ENCODE measurements at regions not wholly inside any gene's neighbourhood (a gene's known extent, or its start where the extent isn't known, plus 50 kb on each side); places are given as distances from the start of the nearest gene placed in this dataset.

DNA sequence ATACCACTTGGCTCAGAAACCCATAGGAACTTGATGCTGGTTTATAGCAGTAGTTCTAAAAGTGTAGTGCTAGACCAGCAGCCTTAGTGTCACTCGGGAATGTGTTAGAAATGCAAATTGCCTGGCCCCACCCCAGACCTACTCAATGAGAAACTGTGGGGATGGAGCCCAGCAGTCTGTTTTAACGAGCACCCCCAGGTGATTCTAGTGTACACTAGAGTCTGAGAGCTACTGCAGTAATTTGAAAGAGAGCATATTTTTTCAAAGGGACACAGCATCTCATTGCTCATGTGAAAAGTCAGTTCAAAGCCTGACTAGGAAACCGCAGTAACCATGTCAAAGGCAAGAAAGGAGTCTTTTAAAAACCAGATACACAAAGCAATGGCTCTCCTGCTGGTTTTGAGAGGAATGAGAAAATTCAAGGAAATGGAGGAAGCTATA lies 313.4 kb downstream of the SQOR start:
- TF ChIP-seq, protein P1, sequence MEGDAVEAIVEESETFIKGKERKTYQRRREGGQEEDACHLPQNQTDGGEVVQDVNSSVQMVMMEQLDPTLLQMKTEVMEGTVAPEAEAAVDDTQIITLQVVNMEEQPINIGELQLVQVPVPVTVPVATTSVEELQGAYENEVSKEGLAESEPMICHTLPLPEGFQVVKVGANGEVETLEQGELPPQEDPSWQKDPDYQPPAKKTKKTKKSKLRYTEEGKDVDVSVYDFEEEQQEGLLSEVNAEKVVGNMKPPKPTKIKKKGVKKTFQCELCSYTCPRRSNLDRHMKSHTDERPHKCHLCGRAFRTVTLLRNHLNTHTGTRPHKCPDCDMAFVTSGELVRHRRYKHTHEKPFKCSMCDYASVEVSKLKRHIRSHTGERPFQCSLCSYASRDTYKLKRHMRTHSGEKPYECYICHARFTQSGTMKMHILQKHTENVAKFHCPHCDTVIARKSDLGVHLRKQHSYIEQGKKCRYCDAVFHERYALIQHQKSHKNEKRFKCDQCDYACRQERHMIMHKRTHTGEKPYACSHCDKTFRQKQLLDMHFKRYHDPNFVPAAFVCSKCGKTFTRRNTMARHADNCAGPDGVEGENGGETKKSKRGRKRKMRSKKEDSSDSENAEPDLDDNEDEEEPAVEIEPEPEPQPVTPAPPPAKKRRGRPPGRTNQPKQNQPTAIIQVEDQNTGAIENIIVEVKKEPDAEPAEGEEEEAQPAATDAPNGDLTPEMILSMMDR (IDR thresholded peaks at IDR 0.05; ENCODE audit: insufficient read depth, low read depth, low read length, missing control alignments): no peak
- no peak for DNase-seq (ENCODE audit: low read depth)
- H3K4me3 ChIP-seq (ENCODE audit: low read depth, low read length): no peak overlapping the region

DNA sequence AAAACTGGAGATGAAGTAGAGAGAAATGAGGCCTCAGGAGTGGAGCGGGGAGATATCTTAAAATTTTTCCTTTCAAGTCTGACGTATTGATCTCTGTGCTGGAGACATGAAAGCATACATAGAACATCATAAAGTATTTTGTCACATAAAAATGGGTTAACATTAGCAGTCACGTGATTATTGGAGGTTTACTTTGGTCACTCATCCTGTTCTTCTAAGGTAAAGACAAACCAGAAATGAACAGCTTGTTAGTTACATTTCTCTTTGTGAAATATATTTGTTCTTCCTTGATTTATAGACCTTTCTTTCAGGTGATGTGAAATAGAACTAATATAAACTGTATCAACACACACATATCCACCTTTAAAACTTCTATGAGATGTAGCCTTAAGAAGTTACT lies 324.1 kb downstream of the SQOR start:
- no peak overlapping the region for H3K4me3 ChIP-seq (ENCODE audit: low read depth, low read length)
- no peak for DNase-seq (ENCODE audit: low read depth)
- TF ChIP-seq, protein P1 (IDR thresholded peaks at IDR 0.05; ENCODE audit: insufficient read depth, low read depth, low read length, missing control alignments): no peak

DNA sequence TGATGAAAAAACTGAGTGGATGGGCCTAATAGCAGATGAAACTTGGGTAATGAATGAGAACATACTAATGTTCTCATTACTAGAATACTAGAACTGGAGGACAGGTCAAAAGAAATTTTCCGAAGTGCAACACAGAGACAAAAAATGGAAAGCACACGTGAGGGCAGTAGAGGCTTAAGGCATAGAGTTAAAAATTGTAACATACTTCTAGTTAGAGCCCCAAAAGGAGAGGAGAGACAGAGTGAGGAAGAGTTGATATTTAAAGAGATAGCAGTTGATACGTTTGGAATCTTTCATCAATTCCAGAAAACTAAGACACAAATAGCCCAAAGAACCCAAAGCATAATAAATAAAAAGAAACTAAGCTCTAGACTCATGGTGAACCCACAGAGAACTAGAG lies 327.9 kb downstream of the SQOR start:
- DNase-seq (ENCODE audit: low read depth): no peak
- TF ChIP-seq, protein P1 (IDR thresholded peaks at IDR 0.05; ENCODE audit: insufficient read depth, low read depth, low read length, missing control alignments): no peak
- H3K4me3 ChIP-seq (ENCODE audit: low read depth, low read length): no peak overlapping the region

DNA sequence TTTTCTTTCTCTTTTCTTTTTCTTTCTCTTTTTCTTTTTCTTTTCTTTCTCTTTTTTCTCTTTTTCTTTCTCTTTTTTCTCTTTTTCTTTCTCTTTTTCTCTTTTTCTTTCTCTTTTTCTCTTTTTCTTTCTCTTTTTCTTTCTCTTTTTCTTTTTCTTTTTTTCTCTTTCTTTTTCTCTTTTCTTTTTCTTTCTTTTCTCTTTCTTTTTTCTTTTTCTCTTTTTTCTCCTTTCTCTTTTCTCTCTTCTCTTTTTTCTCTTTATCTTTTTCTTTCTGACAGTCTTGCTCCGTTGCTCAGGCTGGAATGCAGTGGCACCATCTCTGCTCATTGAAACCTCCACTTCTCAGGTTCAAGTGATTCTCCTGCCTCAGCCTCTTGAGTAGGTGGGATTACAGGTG lies 335.7 kb downstream of the SQOR start:
- H3K4me3 ChIP-seq (ENCODE audit: low read depth, low read length): no peak overlapping the region
- DNase-seq (ENCODE audit: low read depth): no peak
- TF ChIP-seq, protein P1 (IDR thresholded peaks at IDR 0.05; ENCODE audit: insufficient read depth, low read depth, low read length, missing control alignments): no peak

- H3K4me3 ChIP-seq (ENCODE audit: low read depth, low read length): no peak overlapping the region
- TF ChIP-seq, protein P1 (IDR thresholded peaks at IDR 0.05; ENCODE audit: insufficient read depth, low read depth, low read length, missing control alignments): no peak
- DNase-seq (ENCODE audit: low read depth): no peak
These were observed 345.5 kb downstream of the SQOR start for GRCh38 chr15:45980366-45980765.

DNA sequence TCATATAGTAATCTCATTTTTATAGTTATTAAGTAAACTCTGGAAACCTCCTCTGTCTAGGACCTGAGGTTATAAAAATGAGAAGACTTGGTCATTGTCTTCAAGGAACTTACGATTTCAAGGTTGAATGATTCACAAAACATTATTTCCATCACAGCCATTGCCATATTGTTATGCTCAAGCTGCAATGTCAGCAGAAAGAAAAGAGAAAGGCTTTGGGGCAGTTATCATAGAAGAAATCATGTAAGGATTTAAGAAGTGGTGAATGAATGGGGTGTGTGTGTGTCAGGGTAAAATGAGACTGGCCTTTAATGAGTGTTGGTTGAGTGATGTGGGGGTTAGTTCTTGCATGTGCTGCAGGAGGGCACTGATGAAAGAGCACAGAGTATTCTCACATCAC lies 346.8 kb downstream of the SQOR start:
- no peak for DNase-seq (ENCODE audit: low read depth)
- TF ChIP-seq, protein P1 (IDR thresholded peaks at IDR 0.05; ENCODE audit: insufficient read depth, low read depth, low read length, missing control alignments): no peak
- H3K4me3 ChIP-seq (ENCODE audit: low read depth, low read length): no peak overlapping the region

DNA sequence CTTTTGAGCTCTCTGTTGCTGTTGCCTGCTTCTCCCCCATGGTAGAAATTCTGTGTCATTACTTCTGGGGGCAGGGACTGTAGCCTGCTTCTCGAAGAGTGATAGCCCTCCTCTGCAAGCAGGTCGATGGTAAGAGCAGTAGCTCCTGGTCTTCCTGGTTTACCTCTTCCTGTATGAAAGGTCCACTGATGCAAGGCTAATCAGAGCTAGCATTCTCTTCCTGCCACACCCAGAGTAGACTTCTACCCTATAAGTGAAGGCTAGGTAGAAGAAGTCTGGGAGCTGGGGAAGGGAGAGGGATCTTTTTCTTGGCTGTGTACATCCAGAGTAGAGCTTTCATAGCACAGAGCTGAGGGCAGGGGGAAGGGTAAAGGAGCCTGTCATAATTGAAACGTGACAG lies 357.0 kb downstream of the SQOR start:
- TF ChIP-seq, protein P1 (IDR thresholded peaks at IDR 0.05; ENCODE audit: insufficient read depth, low read depth, low read length, missing control alignments): no peak
- no peak for DNase-seq (ENCODE audit: low read depth)
- H3K4me3 ChIP-seq (ENCODE audit: low read depth, low read length): no peak overlapping the region
